Tibial nerve (tissue), 4 donors: ENCODE measurements at regions not wholly inside any gene's neighbourhood (a gene's known extent, or its start where the extent isn't known, plus 50 kb on each side); places are given as distances from the start of the nearest gene placed in this dataset.

Source experiments
- DNase-seq, 2 donors: peaks; one replicate each; pipeline ENCODE4 v3.0.0-alpha.2; 2019; ENCODE audit warnings: low spot score in 2 of 2
- H3K27ac ChIP-seq, 4 donors: fragments of 200-600 bp; sonication (generic) in 3 of 4; one replicate each; pipeline ENCODE4 v1.5.1; 2017 to 2019; ENCODE audit warnings: mild to moderate bottlenecking in 1 of 4
- H3K27me3 ChIP-seq, 2 donors: fragments of 200-600 bp; sonication (generic) in 1 of 2; one replicate each; pipeline versions ENCODE4 v1.5.1 to v1.6.0; 2017 to 2019
- H3K36me3 ChIP-seq, 3 donors: fragments of 200-600 bp; sonication (generic); one replicate each; pipeline ENCODE4 v1.5.1; 2018 to 2019
- H3K4me1 ChIP-seq, 4 donors: fragments of 200-600 bp; sonication (generic) in 3 of 4; one replicate each; pipeline ENCODE4 v1.5.1; 2017 to 2019
- H3K4me3 ChIP-seq, 4 donors: fragments of 200-600 bp; sonication (generic) in 3 of 4; one replicate each; pipeline ENCODE4 v1.5.1; 2017 to 2019; ENCODE audit warnings: mild to moderate bottlenecking in 1 of 4, moderate library complexity in 1 of 4
- H3K9me3 ChIP-seq, 4 donors: fragments of 200-600 bp; sonication (generic) in 3 of 4; one replicate each; pipeline ENCODE4 v1.5.1; 2017 to 2019
- CTCF ChIP-seq, 5 experiments: fragments of 200-600 bp in 3 of 5; fragments of 450-650 bp in 2 of 5; sonication (generic) in 3 of 5; IDR thresholded peaks; one replicate each; pipeline ENCODE4 v1.5.1; 2016 to 2019; ENCODE audit warnings: antibody characterized with exemption in 5 of 5, mild to moderate bottlenecking in 3 of 5, moderate library complexity in 2 of 5
- EP300 ChIP-seq, 2 donors: sonication (generic); formaldehyde crosslinking; IDR thresholded peaks; one replicate each; pipeline ENCODE4 v1.6.1; 2017; ENCODE audit warnings: antibody characterized with exemption in 2 of 2, mild to moderate bottlenecking in 1 of 2
- POLR2A ChIP-seq, 2 donors: fragments of 450-650 bp; IDR thresholded peaks; one replicate each; pipeline ENCODE4 v1.6.1; 2017; ENCODE audit warnings: antibody characterized with exemption in 2 of 2, mild to moderate bottlenecking in 2 of 2, moderate library complexity in 2 of 2
- WGBS, 2 donors: methylation state at CpG; one replicate each; pipeline ENCODE4 v1.1.5; 2018; 5-methylcytosine and 5-hydroxymethylcytosine counted together

GRCh38 chr6:55997223-55997874, 122.0 kb upstream of the BMP5 start:
- Histone ChIP-seq H3K4me3 (no peak overlapping the region), H3K4me1 (no peaks in the 10 kb centered on the region), H3K27me3 (no peaks in the 10 kb centered on the region), H3K27ac (no peak overlapping the region), H3K9me3 (peaks cover 0 to 9% (median 0%) of the 10 kb centered on the region in 4 donors), H3K36me3 (no peaks in the 10 kb centered on the region)
- no peak for DNase-seq
- WGBS, 2 donors: 82 to 90% methylated on average over 3 of the region's 3 CpGs
- TF ChIP-seq POLR2A (IDR thresholded peaks at IDR 0.05) (no peak), EP300 (IDR thresholded peaks at IDR 0.05) (no peak), CTCF (IDR thresholded peaks at IDR 0.05) (no peak)

- no peak overlapping the region for H3K27ac ChIP-seq
- no peak overlapping the region for H3K4me3 ChIP-seq
- no peak for DNase-seq
- TF ChIP-seq CTCF (IDR thresholded peaks at IDR 0.05): no peak
- no peak for TF ChIP-seq POLR2A (IDR thresholded peaks at IDR 0.05)
- TF ChIP-seq EP300 (IDR thresholded peaks at IDR 0.05): no peak
- no peaks in the 10 kb centered on the region for H3K36me3 ChIP-seq
- 76 to 78% methylated on average over 3 of the region's 3 CpGs for WGBS, 2 donors
- peaks cover 0 to 9% (median 0%) of the 10 kb centered on the region in 4 donors for H3K9me3 ChIP-seq
- no peaks in the 10 kb centered on the region for H3K27me3 ChIP-seq
- no peaks in the 10 kb centered on the region for H3K4me1 ChIP-seq
Measured at GRCh38 chr6:55994531-55994930, 119.1 kb upstream of the BMP5 start.

- 88 to 100% methylated on average over 2 of the region's 2 CpGs for WGBS, 2 donors
- DNase-seq: no peak
- Histone ChIP-seq H3K4me1 (no peaks in the 10 kb centered on the region), H3K27ac (no peak overlapping the region), H3K36me3 (no peaks in the 10 kb centered on the region), H3K9me3 (peaks cover 0 to 9% (median under 1%) of the 10 kb centered on the region in 4 donors), H3K4me3 (no peak overlapping the region), H3K27me3 (no peaks in the 10 kb centered on the region)
- TF ChIP-seq POLR2A (IDR thresholded peaks at IDR 0.05): no peak
- TF ChIP-seq CTCF (IDR thresholded peaks at IDR 0.05): no peak
- no peak for TF ChIP-seq EP300 (IDR thresholded peaks at IDR 0.05)
Measured at GRCh38 chr6:55993418-55993817, 118.0 kb upstream of the BMP5 start.

- Histone ChIP-seq H3K27ac (no peak overlapping the region), H3K9me3 (peaks cover 0 to 9% (median 2%) of the 10 kb centered on the region in 4 donors), H3K4me1 (no peaks in the 10 kb centered on the region), H3K36me3 (no peaks in the 10 kb centered on the region), H3K27me3 (no peaks in the 10 kb centered on the region), H3K4me3 (no peak overlapping the region)
- TF ChIP-seq EP300 (IDR thresholded peaks at IDR 0.05): no peak
- DNase-seq: no peak
Measured at GRCh38 chr6:55992546-55992945, 117.2 kb upstream of the BMP5 start.

GRCh38 chr6:55985309-55985708, 109.9 kb upstream of the BMP5 start:
- no peak overlapping the region for H3K4me3 ChIP-seq
- no peak overlapping the region for H3K27ac ChIP-seq
- 96 to 98% methylated on average over 1 of the region's 1 CpG for WGBS, 2 donors
- TF ChIP-seq POLR2A (IDR thresholded peaks at IDR 0.05): no peak
- no peak for TF ChIP-seq EP300 (IDR thresholded peaks at IDR 0.05)
- TF ChIP-seq CTCF (IDR thresholded peaks at IDR 0.05): no peak
- H3K4me1 ChIP-seq: peaks cover 0 to 3% (median 0%) of the 10 kb centered on the region in 4 donors
- H3K36me3 ChIP-seq: no peaks in the 10 kb centered on the region
- no peak for DNase-seq
- peaks cover 0 to 4% (median 0%) of the 10 kb centered on the region in 4 donors for H3K9me3 ChIP-seq
- H3K27me3 ChIP-seq: no peaks in the 10 kb centered on the region
